SK-N-SH treated with all-trans-retinoic acid at 6 μM for 48 hours (cell line): ENCODE measurements at regions not wholly inside any gene's neighbourhood (a gene's known extent, or its start where the extent isn't known, plus 50 kb on each side); places are given as distances from the start of the nearest gene placed in this dataset.

ENCODE experiments used
- ARNTL ChIP-seq: fragments of 450-650 bp; formaldehyde crosslinking; IDR thresholded peaks from 2 replicates; pipeline ENCODE4 v1.5.0; 2020; ENCODE audit warnings: low read depth, mild to moderate bottlenecking, moderate library complexity, borderline replicate concordance
- CREB5 ChIP-seq: fragments of 250-450 bp; sonication (Bioruptor Pico); IDR thresholded peaks from 2 replicates; pipeline ENCODE4 v1.5.1; 2020; ENCODE audit warnings: low read depth, mild to moderate bottlenecking, moderate library complexity
- PATZ1 ChIP-seq: fragments of 250-450 bp; sonication (Bioruptor Pico); IDR thresholded peaks from 2 replicates; pipeline ENCODE4 v1.8.0; 2020; ENCODE audit warnings: mild to moderate bottlenecking, moderate library complexity, borderline replicate concordance
- POU6F1 ChIP-seq: fragments of 250-450 bp; sonication (Bioruptor Pico); IDR thresholded peaks from 2 replicates; pipeline ENCODE4 v1.8.0; 2021; ENCODE audit warnings: low read depth, mild to moderate bottlenecking, moderate library complexity, borderline replicate concordance
- RARB ChIP-seq: fragments of 250-450 bp; sonication (Bioruptor Pico); IDR thresholded peaks from 2 replicates; pipeline ENCODE4 v1.8.0; 2021; ENCODE audit warnings: mild to moderate bottlenecking, moderate library complexity
- SNAI2 ChIP-seq: fragments of 250-450 bp; sonication (Bioruptor Pico); IDR thresholded peaks from 2 replicates; pipeline ENCODE4 v1.5.0; 2020; ENCODE audit warnings: mild to moderate bottlenecking, moderate library complexity
- TSHZ2 ChIP-seq: fragments of 250-450 bp; sonication (Bioruptor Pico); IDR thresholded peaks from 2 replicates; pipeline ENCODE4 v1.5.0; 2020; ENCODE audit warnings: mild to moderate bottlenecking, moderate library complexity
- ZC3H10 ChIP-seq: fragments of 250-450 bp; sonication (Bioruptor Pico); IDR thresholded peaks from 2 replicates; pipeline ENCODE4 v1.5.1; 2021; ENCODE audit warnings: mild to moderate bottlenecking, moderate library complexity
- ZFP30 ChIP-seq: fragments of 450-650 bp; formaldehyde crosslinking; IDR thresholded peaks from 2 replicates; pipeline ENCODE4 v1.5.0; 2022; ENCODE audit warnings: mild to moderate bottlenecking, moderate library complexity
- ZNF70 ChIP-seq: fragments of 450-650 bp; formaldehyde crosslinking; IDR thresholded peaks from 2 replicates; pipeline ENCODE4 v1.5.0; 2020; ENCODE audit warnings: mild to moderate bottlenecking, moderate library complexity

GRCh38 chr2:219954331-219954730 is 326.9 kb downstream of the SLC4A3 start:
- TF ChIP-seq POU6F1 (CRISPR knock-in tag) (no peak), PATZ1 (CRISPR knock-in tag) (no peak), TSHZ2 (no peak), ZC3H10 (no peak), ZFP30 (CRISPR knock-in tag) (no peak), CREB5 (CRISPR knock-in tag) (no peak), ARNTL (no peak), ZNF70 (CRISPR knock-in tag) (no peak), RARB (CRISPR knock-in tag) (no peak), SNAI2 (no peak)
